AML-193 (cell line): ENCODE measurements at regions not wholly inside any gene's neighbourhood (a gene's known extent, or its start where the extent isn't known, plus 50 kb on each side); places are given as distances from the start of the nearest gene placed in this dataset.

Experiments
- DNase-seq, 2 experiments: peaks; one replicate each; lab custom pipeline; 2025; lab: John Stamatoyannopoulos, UW

- no peak for DNase-seq
Measured at GRCh38 chr5:16013334-16014065, 166.1 kb downstream of the MARCHF11 start.

DNA sequence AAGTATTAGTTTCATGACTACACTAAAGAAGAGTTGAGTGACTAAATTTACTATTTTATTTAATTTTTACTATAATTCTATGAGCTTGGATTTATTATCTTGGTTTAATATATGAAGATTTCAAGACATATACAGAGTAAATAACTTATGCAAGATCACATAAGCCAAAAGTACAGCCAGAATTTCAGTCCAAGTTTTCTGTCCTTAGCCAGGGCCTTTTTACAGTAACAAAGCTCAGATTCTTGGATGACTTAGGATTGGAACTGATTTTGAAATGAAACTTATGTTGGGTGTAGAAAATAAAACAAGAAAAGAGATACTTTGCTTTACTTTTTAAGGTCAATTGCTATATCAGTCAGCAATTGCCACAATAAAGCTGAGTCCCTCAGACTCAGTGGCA is 170.3 kb downstream of the MARCHF11 start:
- no peak for DNase-seq

DNA sequence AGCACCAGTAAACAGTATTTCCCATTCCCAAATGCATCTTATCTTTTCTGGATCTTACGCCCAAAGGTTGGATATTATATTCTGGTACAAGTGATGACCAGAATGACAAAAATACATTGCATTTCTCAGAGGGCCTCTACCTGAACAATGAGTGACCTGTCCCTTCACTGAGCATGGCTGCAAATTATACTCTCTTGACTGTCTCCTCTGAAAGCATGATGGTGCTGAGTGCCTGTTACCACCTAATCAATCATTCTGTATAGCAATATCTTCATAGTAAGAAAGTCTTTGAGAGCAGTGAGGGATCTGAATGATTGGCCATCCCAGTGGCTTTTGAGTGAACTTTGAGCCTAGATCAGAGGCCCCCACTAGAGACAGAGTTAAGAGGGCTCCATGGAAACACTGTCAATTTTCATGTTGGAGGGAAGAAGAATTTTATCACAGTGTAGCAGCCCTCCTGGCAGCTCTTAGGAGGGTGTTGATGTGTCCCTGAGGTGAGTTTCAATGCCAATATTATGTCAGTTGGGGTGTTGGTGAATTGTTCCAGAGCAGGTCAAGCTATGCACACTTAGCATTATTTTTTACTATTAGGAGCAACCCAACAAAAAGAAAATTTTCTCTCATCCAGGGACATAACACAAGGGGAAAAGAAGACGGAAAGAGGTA is 171.7 kb downstream of the MARCHF11 start:
- no peak for DNase-seq

- no peak for DNase-seq
Measured at GRCh38 chr5:16005225-16005624, 174.4 kb downstream of the MARCHF11 start.

DNA sequence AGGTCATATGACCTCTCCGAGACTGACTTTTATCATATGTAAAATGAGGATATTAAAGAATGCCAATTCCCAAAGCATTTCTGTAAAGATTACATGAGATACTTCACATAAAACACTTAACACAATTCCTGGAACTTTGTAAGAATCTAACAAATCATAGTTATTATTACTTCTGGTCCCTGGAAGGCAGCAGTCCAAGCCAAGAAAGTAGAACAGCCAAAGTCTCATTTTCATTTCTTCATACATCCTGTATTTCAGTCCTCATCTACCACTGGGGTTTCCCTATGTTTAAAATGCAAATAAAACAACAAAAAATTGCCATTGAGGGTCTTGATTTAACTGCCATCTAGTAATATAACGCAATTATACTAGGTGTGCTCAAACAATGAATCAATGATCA is 179.5 kb downstream of the MARCHF11 start:
- no peak for DNase-seq

GRCh38 chr5:15995341-15996052 is 184.1 kb downstream of the MARCHF11 start:
- DNase-seq = peak in 1 of 2 experiments; percentile 29

- no peak for DNase-seq
Measured at GRCh38 chr5:15993919-15994318, 185.7 kb downstream of the MARCHF11 start.

DNA sequence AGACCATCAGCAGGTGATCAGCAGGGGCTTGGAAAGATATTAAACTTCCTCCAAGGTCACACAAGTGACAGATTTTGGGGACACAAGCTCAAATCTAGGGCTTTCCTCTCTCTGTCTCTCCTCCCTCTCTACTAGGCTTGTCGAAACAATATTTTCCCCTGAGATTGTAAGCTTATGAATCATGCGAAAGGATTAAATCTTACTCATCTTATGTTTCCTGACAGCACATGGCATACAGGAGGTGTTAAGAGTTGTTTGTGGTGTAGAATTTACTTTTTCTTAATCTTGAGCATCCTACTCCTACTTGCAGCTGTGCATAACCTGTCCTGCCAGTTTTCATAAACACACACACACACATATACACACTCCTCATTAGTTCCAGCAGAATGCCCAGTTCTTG is 186.3 kb downstream of the MARCHF11 start:
- no peak for DNase-seq

- no peak for DNase-seq
Measured at GRCh38 chr5:15992918-15993317, 186.7 kb downstream of the MARCHF11 start.

DNA sequence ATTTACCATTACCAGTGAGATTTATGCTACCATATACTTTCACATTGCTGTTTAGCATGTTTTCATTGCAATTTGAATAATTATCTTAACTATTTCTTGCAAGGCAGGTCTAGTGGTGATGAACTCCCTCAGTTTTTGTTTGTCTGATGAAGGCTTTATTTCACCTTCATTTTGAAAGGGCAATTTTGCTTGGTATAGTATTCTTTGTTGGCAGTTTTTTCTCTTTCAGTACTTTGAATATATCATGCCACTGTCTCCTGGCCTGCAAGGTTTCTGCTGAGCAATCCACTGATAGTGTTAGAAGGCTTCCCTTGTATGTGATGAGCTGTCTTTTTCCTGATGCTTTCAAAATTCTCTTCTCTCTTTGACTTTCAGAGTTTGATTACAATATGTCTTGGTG is 188.0 kb downstream of the MARCHF11 start:
- no peak for DNase-seq
